ENCODE measurements at regions not wholly inside any gene's neighbourhood (a gene's known extent, or its start where the extent isn't known, plus 50 kb on each side); places are given as distances from the start of the nearest gene placed in this dataset.
"Not testable (repeated sequence)": the region's sequence is repeated elsewhere in the genome, so short reads cannot be mapped to it uniquely, and the experiment has no call there.

DNA sequence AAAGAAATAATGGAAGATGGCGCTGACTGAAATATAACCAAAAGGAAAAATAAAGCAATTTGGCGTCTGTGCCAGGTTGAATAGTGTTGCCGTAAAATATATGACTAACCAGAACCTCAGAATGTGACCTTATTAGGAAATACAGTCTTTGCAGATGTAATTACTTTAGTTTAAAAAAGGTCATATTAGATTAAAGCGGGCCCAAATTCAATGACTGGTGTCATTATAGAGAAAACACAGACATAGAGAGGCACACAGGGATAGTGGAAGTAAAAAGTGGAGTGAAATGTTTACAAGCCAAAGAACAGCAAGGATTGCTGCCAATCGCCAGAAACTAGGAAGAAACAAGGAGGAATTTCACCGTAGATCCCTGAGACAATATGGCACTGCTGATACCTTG is 521.2 kb downstream of the FRK start:
- CTCF ChIA-PET, result no interaction called here
- Histone ChIP-seq H3K27ac (ENCODE audit: low read depth, low read length, poor library complexity, severe bottlenecking) (no peak overlapping the region), H3K4me1 (ENCODE audit: insufficient read depth, low read length, poor library complexity, severe bottlenecking) (no peaks in the 10 kb centered on the region), H3K4me3 (ENCODE audit: low read depth, low read length, poor library complexity, severe bottlenecking) (no peak overlapping the region), H3K27me3 (replicated peaks; ENCODE audit: insufficient read depth, low read depth, low read length, poor library complexity) (no peaks in the 10 kb centered on the region), H3K36me3 (ENCODE audit: insufficient read depth, low read length, poor library complexity, severe bottlenecking) (no peaks in the 10 kb centered on the region), H3K9me3 (ENCODE audit: low read depth, low read length, poor library complexity, severe bottlenecking) (no peaks in the 10 kb centered on the region)
- BruUV-seq (replicated peaks), result no TSS peak
- no peak for TF ChIP-seq EZH2 (IDR thresholded peaks at IDR 0.05; ENCODE audit: borderline replicate concordance, low read depth, low read length, poor library complexity, severe bottlenecking)
- TF ChIP-seq, protein P1, sequence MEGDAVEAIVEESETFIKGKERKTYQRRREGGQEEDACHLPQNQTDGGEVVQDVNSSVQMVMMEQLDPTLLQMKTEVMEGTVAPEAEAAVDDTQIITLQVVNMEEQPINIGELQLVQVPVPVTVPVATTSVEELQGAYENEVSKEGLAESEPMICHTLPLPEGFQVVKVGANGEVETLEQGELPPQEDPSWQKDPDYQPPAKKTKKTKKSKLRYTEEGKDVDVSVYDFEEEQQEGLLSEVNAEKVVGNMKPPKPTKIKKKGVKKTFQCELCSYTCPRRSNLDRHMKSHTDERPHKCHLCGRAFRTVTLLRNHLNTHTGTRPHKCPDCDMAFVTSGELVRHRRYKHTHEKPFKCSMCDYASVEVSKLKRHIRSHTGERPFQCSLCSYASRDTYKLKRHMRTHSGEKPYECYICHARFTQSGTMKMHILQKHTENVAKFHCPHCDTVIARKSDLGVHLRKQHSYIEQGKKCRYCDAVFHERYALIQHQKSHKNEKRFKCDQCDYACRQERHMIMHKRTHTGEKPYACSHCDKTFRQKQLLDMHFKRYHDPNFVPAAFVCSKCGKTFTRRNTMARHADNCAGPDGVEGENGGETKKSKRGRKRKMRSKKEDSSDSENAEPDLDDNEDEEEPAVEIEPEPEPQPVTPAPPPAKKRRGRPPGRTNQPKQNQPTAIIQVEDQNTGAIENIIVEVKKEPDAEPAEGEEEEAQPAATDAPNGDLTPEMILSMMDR (conservative IDR thresholded peaks at IDR 0.05; ENCODE audit: low read depth, low read length), result no peak
- DNase-seq (ENCODE audit: low spot score), result no peak
- POLR2A ChIA-PET (ENCODE audit: low non-redundant PET), result no interaction called here
- intact Hi-C loops (cut with micrococcal nuclease; ENCODE audit: unreplicated experiment), result no loop called here

DNA sequence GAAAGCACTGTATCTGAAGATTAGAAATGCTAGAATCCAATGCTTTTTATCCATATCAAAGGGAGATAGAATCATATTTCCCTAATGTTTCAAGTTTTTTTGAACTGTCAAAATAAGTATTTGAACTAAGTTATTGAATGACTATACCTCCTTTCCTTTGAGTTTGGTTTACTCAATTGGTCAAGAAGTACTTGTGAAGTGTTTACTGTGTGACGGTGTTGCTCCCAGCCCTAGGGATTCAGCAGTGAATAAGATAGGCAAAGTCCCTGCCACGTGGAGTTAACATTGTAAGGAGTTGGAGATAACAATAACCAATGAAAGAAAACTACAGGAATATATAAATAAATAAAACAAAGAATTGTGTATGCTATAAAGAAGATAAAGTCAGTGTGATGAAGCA is 535.9 kb downstream of the FRK start:
- Histone ChIP-seq H3K9me3 (ENCODE audit: low read depth, low read length, poor library complexity, severe bottlenecking) (no peaks in the 10 kb centered on the region), H3K4me3 (ENCODE audit: low read depth, low read length, poor library complexity, severe bottlenecking) (no peak overlapping the region), H3K4me1 (ENCODE audit: insufficient read depth, low read length, poor library complexity, severe bottlenecking) (peaks cover 3% of the 10 kb centered on the region), H3K27ac (ENCODE audit: low read depth, low read length, poor library complexity, severe bottlenecking) (no peak overlapping the region), H3K36me3 (ENCODE audit: insufficient read depth, low read length, poor library complexity, severe bottlenecking) (no peaks in the 10 kb centered on the region), H3K27me3 (replicated peaks; ENCODE audit: insufficient read depth, low read depth, low read length, poor library complexity) (no peaks in the 10 kb centered on the region)
- TF ChIP-seq, protein P1 (conservative IDR thresholded peaks at IDR 0.05; ENCODE audit: low read depth, low read length), result no peak
- TF ChIP-seq EZH2 (IDR thresholded peaks at IDR 0.05; ENCODE audit: borderline replicate concordance, low read depth, low read length, poor library complexity, severe bottlenecking), result no peak
- intact Hi-C loops (cut with micrococcal nuclease; ENCODE audit: unreplicated experiment), result no loop called here
- no peak for DNase-seq (ENCODE audit: low spot score)
- ChIA-PET CTCF (no interaction called here), POLR2A (ENCODE audit: low non-redundant PET) (no interaction called here)
- no TSS peak for BruUV-seq (replicated peaks)

DNA sequence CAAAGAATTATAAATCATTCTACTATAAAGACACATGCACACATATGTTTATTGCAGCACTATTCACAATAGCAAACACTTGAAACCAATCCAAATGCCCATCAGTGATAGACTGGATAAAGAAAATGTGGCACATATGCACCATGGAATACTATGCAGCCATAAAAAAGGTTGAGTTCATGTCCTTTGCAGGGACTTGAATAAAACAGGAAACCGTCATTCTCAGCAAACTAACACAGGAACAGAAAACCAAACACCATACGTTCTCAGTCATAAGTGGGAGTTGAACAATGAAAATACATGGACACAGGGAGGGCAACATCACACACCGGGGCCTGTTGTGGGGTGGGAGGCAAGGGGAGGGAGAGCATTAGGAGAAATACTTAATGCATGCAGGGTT is 538.9 kb downstream of the FRK start:
- POLR2A ChIA-PET (ENCODE audit: low non-redundant PET); H3K36me3 ChIP-seq (ENCODE audit: insufficient read depth, low read length, poor library complexity, severe bottlenecking); CTCF ChIA-PET; H3K27me3 ChIP-seq (replicated peaks; ENCODE audit: insufficient read depth, low read depth, low read length, poor library complexity); H3K4me1 ChIP-seq (ENCODE audit: insufficient read depth, low read length, poor library complexity, severe bottlenecking); H3K9me3 ChIP-seq (ENCODE audit: low read depth, low read length, poor library complexity, severe bottlenecking); BruUV-seq (replicated peaks); H3K27ac ChIP-seq (ENCODE audit: low read depth, low read length, poor library complexity, severe bottlenecking); DNase-seq (ENCODE audit: low spot score); H3K4me3 ChIP-seq (ENCODE audit: low read depth, low read length, poor library complexity, severe bottlenecking); intact Hi-C loops (cut with micrococcal nuclease; ENCODE audit: unreplicated experiment): not testable (repeated sequence)

DNA sequence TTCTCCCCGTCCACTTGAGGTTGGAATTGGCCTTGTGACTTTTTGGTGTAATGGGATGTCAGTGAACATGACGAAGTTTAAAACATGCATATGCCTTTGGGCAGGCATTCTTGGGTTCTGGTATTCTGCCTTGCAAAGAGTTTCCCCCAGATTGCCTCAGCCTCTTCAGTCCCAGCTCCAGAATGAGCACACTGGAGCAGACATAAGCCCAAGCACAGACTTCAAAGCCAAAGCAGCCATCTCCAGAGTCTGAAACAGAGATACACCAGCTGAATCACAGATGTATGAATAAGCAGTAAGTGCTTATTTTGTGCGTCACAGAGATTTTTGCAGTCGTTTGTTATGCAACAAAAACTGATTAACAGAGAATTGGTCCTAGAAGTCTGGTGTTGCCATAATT is 546.0 kb downstream of the FRK start:
- CTCF ChIA-PET, result no interaction called here
- H3K27me3 ChIP-seq (replicated peaks; ENCODE audit: insufficient read depth, low read depth, low read length, poor library complexity), result no peaks in the 10 kb centered on the region
- POLR2A ChIA-PET (ENCODE audit: low non-redundant PET), result no interaction called here
- TF ChIP-seq, protein P1 (conservative IDR thresholded peaks at IDR 0.05; ENCODE audit: low read depth, low read length), result no peak
- no peak for TF ChIP-seq EZH2 (IDR thresholded peaks at IDR 0.05; ENCODE audit: borderline replicate concordance, low read depth, low read length, poor library complexity, severe bottlenecking)
- intact Hi-C loops (cut with micrococcal nuclease; ENCODE audit: unreplicated experiment), result no loop called here
- BruUV-seq (replicated peaks), result no TSS peak
- H3K27ac ChIP-seq (ENCODE audit: low read depth, low read length, poor library complexity, severe bottlenecking), result no peak overlapping the region
- H3K4me3 ChIP-seq (ENCODE audit: low read depth, low read length, poor library complexity, severe bottlenecking), result no peak overlapping the region
- H3K36me3 ChIP-seq (ENCODE audit: insufficient read depth, low read length, poor library complexity, severe bottlenecking), result no peaks in the 10 kb centered on the region
- no peaks in the 10 kb centered on the region for H3K4me1 ChIP-seq (ENCODE audit: insufficient read depth, low read length, poor library complexity, severe bottlenecking)
- DNase-seq (ENCODE audit: low spot score), result no peak
- H3K9me3 ChIP-seq (ENCODE audit: low read depth, low read length, poor library complexity, severe bottlenecking), result no peaks in the 10 kb centered on the region

All from A673 (cell line).